ENCODE measurements at regions not wholly inside any gene's neighbourhood (a gene's known extent, or its start where the extent isn't known, plus 50 kb on each side); places are given as distances from the start of the nearest gene placed in this dataset.

- DNase-seq, result no peak
Measured at GRCh38 chr9:116008278-116008677, 145.3 kb upstream of the PAPPA start.

DNA sequence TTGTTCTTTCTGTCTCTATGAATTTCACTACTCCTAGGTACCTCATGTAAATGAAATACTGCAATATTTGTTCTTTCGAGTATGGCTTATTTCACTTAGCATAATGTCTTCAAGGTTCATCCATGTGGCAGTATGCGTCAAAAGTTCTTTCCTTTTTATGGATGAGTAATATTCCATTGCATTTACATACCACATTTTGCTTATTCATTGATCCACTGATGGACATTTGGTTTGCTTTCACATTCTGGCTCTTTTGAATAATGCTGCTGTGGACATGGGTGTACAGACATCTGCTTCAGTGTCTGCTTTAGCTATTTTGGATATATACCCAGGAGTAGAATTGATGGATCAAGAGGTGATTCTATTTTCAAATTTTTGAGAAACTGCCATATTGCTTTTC, 144.2 kb upstream of the PAPPA start:
- DNase-seq, result no peak

DNA sequence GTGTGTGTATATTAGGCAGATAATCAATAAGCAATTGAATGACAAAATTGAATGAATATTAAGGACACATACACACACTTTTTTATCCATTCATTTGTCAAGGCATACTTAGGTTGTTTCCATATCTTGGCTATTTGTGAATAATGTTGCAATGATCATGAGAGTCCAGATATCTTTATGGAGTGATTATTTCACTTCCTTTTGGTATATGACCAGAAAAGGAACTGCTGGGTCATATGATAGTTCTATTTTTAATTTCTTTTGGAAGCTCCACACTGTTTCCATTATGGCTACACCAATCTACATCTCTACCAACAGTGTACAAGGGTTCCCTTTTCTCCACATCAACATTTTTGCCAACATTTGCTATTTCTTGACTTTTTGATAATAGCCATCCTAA, 137.7 kb upstream of the PAPPA start:
- DNase-seq, result no peak

GRCh38 chr9:116020146-116020545, 133.4 kb upstream of the PAPPA start:
- no peak for DNase-seq

GRCh38 chr9:116020801-116021200, 132.8 kb upstream of the PAPPA start:
- no peak for DNase-seq

GRCh38 chr9:116027096-116027495, 126.5 kb upstream of the PAPPA start:
- no peak for DNase-seq

- no peak for DNase-seq
Measured at GRCh38 chr9:116027511-116027910, 126.1 kb upstream of the PAPPA start.

DNA sequence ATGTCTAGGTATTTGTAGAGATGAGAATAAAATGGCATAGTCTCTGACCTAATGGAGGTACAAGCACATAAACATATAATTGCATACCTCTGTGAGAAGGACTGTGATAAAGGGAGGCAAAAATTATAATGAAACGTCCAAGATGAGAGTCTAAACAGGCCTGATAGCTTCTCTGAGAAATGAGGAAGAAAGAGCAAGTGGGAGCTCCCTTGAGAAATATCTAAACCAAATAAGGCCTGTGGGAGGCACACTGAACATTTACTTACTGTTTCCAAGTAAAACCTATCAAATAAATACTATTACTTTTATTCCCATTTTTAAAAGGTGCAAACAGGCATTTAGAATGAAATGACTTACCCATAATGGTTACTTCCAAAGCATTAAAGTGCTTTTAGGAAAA, 125.6 kb upstream of the PAPPA start:
- no peak for DNase-seq

DNA sequence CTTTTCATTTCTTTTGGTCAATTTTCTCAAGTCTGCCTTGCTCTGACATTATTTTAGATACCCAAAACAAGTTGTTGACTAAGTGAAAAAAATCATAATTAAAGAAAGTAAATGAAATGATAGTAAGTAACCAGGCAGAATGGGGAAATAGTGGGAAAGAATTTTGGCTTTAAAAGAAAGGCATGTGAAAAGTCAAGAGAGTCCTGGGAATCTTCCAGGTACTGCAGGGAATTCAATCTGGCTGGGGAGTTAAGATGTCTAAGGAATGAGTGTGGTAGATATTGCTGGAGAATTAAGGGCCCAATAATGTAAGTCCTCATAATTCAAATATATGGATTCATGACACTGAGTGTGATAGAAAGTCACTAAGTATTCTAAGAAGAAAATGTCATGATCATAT, 123.1 kb upstream of the PAPPA start:
- no peak for DNase-seq

GRCh38 chr9:116032683-116033440, 120.7 kb upstream of the PAPPA start:
- no peak for DNase-seq

DNA sequence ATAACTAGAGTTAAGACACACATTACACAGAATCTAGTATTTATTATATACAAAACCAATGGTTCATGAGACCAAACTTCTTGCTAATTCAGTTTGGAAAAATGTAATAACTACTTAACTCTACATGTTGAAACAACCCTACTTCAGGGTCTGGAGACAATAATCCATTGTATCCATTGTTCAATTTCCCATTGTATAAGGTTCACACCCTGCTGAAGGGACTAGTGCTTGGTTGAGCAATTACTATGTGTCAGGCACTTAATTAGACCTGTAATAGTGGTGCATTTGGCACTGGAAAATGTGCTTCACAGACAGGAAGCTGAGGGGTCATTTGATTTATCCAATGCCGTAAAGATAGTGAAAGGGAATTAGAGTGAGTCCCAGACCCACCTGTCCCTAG, 114.3 kb upstream of the PAPPA start:
- no peak for DNase-seq

DNA sequence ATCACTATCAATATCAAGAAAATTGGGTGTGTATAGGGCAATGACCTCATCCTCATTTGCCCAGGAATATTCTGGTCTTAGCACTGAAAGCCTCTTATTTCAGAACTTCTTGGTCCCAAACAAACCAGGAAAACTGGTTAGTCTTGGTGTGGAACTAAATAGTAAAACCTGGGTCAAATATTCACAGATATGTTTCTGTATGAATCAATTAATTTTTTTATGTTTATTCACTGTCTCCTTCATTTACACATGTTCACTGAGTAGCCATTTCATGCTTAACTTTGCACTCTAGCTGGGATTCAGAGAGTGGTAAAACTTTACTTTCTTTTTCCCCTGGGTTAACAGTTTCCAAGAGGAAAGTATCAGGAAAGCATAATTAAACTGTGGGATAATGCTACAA, 113.7 kb upstream of the PAPPA start:
- no peak for DNase-seq

GRCh38 chr9:116042321-116042720, 111.3 kb upstream of the PAPPA start:
- DNase-seq, result no peak

GRCh38 chr9:116045083-116045482, 108.5 kb upstream of the PAPPA start:
- DNase-seq, result no peak

DNA sequence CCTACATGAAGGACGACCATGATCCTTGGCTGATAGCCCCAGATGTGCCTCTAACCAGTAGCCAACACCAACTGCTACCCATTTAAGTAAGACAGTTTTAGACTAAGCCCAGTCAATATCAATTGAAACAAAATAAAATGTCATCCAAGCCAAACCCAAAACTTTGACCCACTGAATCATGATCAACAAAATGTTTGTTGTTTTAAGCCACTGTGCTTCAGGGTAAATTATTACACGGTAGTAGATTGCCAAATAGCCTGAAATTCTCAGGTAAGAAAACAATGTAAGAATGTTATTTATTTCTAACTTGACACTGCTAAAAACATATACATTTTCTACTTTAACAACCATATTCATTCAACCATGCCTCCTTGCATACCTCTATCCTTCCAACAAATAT, 105.5 kb upstream of the PAPPA start:
- no peak for DNase-seq

DNA sequence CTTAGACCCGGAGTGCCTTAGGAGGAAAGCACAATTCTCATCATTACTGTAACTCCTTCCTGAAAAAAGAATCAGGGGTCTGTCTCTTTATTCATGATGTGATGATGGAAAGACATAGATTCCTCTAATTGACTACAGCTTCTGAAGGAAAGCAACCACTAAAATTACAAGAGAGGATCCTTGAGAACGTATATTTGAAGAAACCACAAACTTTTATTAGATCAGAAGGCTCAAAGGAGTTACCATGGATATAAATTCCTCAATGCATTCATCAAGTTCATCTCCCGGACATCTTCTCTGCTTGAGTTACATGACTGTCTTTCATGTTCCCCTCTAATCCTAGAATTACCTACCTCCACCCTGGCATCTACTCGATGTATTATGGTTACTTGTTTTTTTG, 104.1 kb upstream of the PAPPA start:
- DNase-seq, result no peak

- no peak for DNase-seq
Measured at GRCh38 chr9:116051528-116051927, 102.1 kb upstream of the PAPPA start.

GRCh38 chr9:116055536-116055935, 98.1 kb upstream of the PAPPA start:
- DNase-seq, result no peak

DNA sequence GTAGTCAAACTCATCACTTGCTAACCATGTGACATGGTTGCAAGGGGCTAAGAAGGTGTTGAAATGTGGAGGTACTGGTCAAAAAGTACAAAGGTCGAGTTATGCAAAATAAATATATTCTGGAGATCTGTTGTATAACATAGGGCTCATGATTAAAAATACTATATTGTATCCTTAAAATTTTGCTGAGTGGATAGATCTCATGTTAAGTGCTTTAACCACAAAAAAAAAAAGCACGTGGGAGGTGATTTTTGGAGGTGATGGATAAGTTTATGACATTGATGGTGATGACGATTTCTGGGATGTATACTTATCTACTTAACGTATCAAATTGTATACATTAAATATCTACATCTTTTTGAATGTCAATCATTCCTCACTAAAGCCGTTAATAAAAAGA, 96.2 kb upstream of the PAPPA start:
- no peak for DNase-seq

DNA sequence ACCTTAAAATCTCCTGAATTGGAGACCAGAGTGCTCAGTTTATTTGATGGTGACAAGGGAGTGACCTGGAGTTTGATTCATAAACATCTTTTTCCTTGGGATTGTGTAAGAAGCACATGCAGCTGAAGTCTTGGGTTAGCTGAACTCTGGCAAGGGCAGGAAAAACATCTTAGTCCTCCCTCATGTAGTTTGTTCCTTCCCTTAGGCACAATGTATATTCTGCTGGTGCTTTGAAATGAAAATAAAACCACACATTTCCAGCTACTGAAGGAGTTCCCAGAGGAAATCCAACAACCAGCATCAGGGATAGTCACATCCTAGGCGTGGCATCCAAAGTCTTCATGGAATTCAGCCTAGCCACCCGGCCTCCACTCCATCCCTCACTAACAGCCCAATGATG, 95.2 kb upstream of the PAPPA start:
- DNase-seq, result no peak

DNA sequence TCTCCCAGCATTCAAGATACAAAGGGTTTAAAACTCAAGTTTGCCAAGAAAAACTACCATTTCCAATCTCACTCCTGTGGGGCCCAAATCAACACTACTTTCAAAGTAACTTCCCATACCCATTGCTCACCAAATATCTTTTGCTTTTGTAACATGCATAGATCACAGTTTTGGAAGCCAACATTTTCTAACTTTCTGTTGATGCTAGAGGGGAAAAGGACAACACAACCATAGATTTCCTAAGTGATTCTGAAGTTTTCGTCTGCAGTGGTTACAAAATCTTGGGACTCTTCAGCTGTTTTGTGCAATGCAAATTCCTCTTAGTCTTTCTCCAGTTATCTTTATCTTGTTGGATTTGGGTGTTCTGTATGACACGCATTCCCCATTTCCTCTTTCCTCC, 94.1 kb upstream of the PAPPA start:
- no peak for DNase-seq

- DNase-seq, result no peak
Measured at GRCh38 chr9:116060631-116061030, 93.0 kb upstream of the PAPPA start.

- no peak for DNase-seq
Measured at GRCh38 chr9:116061546-116062205, 91.9 kb upstream of the PAPPA start.

GRCh38 chr9:116062206-116062550, 91.4 kb upstream of the PAPPA start:
- no peak for DNase-seq

- no peak for DNase-seq
Measured at GRCh38 chr9:116064970-116065369, 88.6 kb upstream of the PAPPA start.

Data from right forelimb (tissue), 1 donor.